GM21529 (cell line): ENCODE measurements at regions not wholly inside any gene's neighbourhood (a gene's known extent, or its start where the extent isn't known, plus 50 kb on each side); places are given as distances from the start of the nearest gene placed in this dataset.

ENCODE experiments used
- ATAC-seq: cut with Tn5 transposase; IDR thresholded peaks from one replicate; pipeline ENCODE4 v1.9.1; 2021; ENCODE audit not compliant: unreplicated experiment

DNA sequence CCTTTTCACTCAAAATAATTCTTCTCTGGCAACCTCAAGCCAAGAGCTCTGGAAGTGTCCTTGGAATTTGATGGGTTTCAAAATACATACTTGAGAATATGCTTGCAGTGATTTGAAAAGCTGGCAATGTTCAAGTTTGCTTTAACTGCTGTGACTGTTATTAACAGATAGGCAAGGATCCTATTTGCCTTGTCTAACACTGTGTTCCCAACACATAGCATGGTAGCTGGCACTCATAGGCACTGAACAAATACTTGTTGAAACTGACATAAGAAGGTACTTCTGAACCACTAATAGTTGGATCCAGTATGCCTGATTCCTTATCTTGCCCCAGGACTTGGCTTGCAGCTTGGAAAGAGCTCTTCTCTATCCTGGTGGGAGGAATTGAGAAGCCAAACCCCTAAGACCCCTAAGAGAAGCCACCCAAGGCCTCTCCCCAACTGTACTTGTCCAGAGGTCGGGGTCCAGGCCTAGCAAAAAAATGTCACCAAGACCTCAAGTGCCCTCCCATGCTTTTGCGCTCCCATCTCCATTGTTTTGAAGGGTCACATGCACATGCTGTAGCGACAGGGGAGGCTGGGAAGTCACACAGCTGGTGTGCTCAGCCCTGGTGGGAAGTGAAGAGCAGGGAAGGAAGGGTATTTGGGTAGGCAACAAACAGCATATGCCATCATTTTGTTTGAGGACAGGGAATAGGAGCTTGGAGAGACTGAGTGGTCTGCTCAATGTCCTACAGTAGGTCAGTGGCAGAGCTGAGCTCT, 118.4 kb upstream of the HAAO start:
- no peak for ATAC-seq

DNA sequence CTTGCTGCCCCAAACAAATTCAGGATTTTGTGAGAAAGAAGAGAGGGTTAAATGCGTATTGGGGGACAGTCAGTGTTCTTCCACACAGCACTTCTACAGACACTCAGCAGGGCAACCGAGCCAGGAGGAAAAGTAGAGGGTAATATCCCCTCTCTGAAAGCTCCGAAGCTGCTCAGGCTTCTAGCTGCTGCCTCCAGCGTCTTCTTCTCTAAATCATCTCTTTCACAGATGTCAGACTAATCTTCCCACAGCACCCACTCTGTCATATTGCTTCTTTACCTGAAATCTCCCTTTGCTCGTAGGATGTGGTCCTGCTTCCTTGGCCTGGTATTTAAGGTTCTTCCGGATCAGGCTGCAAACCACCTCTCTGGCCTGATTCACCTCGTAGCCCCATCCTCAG, 117.6 kb upstream of the HAAO start:
- no peak for ATAC-seq

DNA sequence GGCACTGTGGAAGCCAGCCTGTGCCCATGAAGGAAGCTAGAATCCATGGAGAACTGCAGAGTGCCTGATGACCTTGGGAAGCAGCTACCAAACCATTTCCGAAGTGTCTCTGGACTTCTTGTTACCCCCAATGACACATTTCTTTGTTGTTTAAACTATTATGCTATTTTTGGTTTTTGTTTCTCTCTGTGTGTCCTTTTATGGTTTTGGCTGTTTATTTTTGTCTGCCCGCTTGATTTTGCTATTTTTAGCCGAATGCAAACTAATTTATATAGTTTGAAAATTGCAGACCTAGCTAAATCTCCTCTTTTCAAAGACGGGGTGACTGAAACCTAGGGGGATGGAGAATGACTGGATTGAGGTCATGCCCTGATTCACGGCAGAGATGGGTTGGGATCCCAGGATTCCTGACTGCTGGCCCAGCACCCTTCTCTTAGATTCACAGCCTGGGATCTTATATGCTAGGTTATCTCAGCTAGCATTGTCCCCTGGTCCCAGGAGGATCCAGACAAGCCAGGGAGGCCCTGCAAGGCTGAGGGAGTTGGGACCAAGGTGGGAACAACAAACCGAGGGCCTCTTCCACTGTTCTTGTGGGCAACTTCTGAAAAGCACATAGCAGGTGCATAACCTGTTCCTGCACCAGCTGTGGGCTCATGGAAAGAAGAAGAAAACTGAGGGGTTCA, 116.3 kb upstream of the HAAO start:
- ATAC-seq, result no peak

DNA sequence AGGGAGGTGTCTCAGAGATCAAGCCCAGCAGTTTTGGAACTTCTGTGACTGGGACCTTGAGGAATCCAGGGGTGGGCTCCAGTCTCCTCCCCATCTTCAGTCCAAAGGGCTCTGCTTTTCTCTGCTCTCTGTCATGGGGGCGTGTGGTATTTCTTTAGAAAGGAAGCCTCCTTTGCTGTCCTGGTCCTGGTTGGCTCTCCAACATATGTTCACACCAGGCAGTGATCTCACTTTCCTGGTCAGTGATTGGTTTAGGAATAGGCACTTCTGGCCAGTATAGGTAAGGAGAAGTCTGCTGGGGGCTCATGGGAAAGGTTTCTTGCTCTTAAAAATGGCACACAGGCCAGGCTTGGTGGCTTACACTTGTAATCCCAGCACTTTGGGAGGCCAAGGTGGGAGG, 115.5 kb upstream of the HAAO start:
- ATAC-seq, result no peak

DNA sequence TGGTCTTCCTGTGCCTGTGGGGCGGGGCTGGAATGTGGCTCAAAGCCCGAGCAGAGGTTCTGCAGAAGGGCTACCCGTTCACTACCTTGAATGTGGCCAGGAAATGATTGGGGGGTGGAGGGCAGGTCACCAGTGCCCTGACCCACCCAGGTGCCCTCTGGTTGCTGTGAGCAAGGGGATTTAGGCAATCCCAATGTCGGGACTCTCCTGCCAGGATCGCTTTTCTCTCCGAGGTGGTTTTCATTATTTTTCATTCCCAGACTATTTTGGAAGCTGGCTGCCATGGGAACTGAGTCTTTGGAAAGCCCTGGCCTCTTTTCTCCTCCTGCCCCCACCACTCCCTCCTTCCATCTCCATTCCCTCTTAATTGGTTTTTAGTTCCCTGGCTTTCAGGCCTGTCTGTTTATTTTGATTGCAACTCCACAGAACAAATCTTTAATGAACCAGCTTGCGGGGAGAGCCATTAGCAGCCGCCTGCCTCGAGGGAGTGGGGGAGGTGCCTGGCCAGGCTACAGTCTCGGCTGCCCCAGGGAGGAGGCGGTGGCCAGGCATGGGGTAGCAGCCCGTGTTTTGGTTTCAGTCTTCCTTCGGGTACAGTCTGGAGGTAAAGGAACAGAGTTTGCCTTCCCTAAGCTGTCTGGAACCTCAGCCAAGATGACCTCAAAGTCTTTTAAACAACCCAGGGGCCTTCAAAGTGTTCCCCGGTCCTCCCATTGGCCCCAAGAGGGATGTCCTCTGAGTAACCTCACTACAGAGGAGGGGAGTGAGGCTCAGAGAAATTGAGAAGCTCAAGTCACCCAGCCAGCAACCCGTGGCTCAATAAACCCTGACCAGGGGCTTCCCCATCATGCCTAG, 114.4 kb upstream of the HAAO start:
- ATAC-seq, result no peak

DNA sequence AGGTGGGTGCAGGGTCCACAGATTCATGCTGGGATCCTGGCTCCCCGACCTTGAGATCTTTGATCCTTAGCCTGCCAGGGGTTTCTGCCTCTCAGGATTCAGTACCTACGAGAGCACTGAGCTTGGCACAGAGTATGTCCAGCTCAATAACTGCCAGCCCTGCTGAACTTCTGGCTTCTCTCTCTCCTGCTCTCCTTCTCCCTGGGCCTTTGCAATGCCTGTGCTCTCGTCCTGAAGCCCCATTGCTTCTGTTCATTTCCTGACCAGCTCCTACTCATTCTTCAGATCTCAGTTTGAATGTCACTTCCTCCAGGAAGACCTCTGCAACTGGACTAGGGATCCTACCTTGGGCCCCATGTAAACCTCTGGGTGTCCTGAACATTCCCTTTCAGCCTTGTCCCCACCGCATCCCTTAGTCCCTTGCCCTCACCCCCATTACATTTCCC, 113.8 kb upstream of the HAAO start:
- ATAC-seq, result no peak

DNA sequence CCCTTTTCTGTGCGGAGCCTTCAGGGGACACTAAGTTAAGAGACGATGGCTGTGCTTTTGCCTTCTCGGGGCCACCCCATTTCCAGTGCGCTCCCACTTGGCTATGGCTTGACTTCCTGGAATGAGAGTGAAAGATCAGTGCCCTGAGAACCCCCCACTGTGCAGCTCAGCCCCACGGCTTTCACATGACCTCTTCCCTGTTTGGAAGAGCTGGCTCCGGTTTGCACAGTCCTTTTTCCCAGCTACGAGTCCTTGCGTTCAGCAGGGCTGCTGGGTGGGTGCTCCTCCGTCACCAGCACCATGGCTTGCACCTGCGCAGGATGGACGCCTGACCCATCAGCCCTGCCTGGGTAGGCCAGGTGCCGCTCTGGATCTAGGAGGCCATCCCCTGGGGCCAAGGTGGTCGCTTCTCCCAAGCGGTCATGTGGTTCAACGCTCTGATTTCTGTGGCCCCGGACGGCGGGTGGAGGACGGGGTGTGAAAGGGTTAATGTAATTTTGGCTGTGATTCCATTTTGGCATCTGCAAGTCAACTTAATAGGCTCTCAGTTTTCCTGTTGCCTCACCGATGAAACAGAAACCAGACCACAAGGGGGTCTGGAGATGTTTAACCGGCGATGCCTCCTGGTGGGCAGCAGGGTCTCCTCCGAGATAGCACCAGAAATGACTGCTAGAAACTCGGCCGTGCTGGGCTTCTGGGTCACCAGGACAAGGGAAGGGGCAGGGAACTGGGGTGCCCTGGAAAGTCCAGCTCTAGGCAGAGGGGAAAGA, 113.1 kb upstream of the HAAO start:
- ATAC-seq, result no peak

DNA sequence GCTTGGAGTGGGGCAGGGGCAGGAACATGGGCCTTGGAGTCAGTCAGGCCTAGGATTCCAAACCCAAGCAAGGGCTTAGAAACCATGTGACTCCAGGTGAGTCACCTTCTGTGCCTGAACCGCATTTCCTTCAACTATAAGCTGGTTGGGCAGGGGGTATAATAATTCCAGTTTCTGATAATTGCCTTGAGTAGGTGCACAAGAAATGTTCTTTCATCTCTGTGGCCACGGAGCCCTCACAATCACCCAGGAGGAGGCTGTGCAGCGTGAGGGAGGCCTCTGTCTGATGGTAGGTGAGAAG, 112.1 kb upstream of the HAAO start:
- no peak for ATAC-seq

DNA sequence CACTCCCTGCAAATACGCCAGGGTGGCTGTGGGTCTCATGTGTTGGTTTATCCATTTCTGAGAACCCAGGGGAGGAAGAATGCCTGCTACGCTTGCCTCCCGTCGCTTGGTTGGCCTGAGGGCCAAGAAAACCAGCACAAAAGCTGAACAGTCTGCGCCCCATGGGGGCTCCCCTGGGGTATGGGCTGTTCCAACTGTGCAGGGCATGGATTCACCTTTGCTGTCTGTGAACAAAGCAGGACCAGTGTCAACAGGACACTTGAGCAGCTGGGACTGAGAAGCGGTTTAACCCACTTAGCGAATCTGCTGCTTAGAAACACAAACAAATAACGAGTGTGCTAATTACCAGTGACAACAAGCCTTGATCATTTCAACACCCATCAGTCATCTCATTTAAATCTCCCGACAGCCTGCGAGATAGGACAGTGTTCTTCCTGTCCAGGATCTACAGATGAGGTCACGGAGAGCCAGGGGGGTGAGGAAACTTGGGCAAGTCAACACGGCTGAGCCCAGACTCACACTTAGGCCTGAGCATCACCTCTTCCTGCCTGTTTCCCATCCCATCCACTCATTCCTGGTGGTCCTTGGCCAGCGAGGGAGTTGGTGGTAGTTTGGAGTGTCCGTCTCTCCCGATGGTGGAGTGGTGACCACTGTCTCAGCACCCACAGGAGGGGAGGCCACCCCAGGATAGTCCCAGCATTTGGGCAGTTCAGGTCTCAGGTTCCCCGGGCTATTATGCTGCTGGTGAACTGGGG, 111.6 kb upstream of the HAAO start:
- no peak for ATAC-seq

DNA sequence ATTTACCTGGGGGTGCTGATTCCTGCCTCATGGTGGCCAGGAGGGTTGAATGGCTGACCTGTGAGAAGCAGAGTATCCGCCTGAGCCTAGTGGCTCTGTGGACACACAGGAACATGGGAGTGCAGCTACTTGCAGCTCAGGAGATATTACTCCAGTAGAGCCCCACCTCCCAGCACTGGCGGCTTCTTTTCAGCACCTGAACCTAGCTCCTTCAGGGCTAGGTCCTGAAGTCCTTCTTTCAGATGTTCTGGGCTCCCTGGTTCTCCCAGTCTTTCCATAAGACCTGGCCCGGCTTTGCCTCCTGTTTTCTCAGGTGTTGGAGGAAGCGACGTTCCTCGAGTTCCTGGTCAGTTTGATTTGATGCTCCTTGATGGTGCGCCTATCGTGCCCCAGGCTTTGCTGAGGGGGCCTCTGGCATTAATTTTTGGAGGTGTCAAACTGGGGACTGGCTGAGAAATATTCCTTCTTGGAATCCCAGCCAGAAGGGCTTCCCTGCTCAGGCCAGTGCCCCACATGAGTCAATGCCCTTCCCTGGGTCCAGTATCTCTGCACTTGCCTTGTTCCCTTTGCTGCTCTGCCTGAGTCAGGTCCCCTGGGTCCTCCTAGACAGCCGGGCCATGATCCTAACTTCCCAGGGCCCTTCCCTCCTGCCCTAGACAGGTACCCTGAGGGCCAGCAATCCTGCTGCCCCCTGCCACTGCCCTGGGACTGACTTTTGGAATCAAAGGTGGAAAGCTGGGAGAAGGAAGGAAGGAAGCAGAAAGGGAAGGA, 110.7 kb upstream of the HAAO start:
- no peak for ATAC-seq

DNA sequence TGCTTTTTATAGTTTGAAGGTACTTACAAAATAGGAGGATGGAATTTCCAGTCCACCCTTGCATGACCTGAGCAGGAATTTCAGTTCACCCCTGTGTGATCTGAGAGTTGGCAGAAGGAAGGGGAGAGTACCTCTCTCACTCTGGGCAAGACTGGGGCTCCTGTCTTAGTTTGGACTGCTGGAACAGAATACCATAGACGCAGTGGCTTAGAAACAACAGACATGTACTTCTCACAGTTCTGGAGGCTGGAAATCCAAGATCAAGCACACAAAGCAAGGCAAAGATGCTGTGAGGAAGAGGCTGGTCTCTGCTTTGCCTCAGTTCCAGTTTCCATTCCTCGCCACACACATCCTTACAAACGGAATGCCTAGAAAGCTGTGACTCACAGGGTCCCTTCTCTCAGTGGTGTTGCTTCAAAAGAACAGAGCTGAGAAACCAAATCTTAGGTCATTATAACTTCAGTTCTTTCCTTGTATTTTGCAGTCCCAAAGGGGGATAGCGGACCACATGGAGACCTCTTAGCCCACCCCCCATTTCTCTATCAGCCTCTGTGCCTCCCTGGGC, 108.8 kb upstream of the HAAO start:
- ATAC-seq, result no peak

DNA sequence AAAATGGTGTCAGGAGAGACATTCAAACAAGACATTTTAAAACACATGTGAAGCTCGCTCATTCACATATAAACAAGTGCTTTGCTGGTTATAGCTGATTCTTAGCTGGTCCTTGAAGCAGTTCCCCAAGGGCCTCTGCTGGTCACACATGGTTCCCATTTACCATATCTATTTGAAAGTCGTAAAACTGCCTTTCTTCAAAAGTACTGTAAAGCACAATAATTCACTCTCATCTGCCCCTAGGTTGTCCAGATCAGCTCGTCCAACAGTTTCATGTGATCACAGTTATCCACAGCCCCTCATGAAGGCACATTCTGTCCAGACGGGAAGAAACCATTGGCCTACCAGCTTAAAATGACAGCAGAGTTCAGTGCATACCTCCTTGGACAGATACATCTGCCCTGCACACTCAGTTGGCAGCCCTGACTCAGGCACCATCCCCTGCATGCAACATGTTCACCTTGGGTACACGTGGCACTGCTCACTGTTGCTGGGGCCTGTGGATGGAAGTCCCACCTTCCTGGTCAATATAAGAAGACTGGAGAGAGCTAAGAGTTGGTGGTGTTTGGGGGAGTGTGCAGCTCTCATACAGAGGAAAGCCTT, 108.0 kb upstream of the HAAO start:
- no peak for ATAC-seq

DNA sequence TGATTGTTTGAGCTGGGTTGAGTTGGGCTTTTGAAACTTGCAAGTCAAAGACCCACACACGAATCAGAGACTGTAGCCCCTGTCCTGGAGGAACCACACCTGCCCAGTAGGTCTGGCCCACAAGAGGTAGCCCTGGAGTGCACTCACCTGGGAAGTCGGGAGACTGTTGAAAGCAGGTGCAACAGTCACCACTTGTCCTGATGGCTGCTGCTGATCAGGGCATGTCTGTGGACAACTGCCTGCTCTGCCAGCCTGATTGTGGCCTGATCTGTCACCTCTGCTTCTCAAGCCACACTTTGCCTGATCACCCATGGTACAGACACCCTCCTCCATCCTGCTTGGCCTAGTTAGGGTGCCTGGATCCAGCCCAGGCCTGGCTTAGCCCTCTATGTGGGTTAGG, 105.0 kb upstream of the HAAO start:
- no peak for ATAC-seq

DNA sequence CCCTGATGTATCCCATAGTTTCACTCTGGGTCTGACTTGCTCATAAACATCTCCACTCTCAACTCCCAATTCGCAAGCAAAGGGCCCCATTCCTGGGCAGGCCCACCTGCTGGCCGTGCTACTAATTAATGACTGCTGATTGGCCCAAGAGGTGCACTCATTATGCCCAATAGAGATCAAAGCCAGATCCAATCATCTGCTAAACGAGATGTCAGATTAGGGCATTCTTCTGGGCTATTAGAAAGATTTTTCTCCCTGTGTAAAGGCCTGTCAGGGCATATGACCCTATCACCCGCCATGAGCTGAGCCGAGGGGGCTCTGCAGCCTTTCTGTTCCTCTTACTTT, 103.4 kb upstream of the HAAO start:
- no peak for ATAC-seq

DNA sequence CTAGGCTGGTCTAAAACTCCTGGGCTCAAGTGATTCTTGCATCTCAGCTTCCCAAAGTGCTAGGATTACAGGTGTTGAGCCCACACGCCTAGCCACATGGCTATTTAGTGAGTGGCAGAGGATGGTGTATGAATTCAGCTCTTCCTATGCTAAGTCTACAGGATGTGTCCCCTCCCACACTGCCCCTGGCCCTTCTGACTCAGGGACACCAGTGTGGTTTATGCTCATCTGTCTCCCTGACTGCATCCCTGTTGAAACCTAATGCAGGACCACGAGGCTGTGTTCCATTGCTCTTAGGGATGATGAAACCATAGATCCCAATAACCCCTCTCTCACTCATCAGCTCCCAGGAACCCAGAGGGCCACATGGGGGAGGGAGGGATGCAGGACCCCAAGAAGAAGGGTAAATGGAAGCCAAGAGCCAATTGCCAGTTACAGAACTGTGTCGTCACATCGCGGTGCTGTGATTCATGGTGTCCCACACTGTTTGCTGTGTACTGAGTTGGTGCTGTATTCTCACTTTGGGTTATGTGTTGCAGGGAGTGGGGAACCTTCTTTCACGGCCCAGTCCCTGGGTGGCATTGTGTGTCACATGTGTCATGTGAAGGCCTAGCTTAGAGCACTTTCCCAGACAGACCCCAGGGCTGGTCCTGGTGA, 102.9 kb upstream of the HAAO start:
- ATAC-seq, result no peak

DNA sequence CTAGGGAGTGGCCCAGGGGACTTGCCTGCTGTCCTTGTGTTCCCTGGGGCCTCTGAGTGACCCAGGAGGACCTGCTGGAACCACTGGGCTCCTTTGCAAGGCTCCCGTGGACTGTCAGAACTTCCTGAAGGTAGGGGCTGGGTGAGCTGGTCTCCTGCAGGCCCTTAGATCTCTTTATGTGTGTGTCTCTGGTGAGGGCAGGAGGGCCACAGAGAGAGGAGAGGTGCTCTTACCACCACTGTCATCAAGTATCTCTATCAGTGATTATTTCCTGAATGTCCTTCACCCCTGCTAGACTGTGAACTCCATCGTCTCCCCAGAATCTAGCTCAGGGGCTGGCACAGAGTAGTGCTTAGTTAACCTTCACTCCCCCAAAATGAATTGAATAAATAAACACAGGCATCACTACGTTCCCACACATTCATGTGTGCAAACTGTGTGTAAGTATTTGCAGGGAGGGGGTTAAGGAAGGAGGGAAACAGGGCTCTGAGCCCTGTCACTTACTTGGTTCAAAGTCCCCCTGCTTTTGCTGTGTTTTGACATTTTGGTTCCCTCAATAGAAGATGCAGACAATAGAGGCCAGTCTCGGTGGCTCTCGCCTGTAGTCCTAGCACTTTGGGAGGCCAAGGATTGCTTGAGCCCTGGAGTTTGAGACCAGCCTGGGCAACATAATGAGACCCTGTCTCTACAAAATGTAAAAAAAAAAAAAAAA, 100.8 kb upstream of the HAAO start:
- no peak for ATAC-seq

DNA sequence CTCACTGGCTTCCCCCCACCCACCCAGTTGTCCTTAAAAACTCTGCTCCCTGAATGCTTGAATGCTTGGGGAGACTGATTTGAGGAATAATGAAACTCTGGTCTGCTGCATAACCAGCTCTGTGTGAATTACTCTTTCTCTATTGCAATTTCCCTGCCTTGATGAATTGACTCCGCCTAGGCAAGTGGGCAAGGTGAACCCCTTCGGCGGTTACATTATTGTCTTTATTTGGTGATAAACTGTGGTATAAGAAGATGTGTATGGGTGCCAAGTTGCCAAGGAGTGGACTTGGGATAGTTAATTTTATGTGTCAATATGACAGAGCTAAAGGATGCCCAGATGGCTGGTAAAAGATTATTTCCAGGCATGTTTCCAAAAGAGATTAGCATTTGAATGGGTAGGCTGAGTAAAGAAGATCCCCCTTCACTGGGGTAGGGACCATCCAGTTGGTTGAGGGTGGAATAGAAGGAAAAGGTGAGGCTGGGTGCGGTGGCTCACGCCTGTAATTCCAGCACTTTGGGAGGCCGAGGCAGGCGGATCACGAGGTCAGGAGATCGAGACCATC, 98.5 kb upstream of the HAAO start:
- ATAC-seq, result no peak
